ENCODE measurements at regions not wholly inside any gene's neighbourhood (a gene's known extent, or its start where the extent isn't known, plus 50 kb on each side); places are given as distances from the start of the nearest gene placed in this dataset.

DNA sequence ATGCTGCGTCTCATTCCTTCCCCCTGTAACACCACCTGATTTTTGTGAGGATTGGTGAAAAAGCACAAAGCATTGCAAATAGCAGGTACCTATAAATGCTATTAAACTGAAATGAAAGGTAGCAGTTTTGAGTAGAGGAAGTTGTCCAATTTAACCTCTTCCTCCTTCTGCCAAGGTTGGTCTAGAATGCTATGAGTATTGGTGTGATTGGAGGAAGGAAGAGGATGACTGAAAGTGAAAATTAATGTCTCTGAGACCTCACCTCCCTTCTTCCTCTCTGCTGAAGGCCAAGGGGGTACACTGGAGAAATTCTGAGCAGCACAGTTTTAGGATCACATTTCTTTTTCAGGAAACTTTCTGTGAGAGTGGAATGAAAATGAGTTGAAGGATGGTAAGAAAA, 94.4 kb downstream of the DTWD1 start:
- no peaks in the 10 kb centered on the region for H3K4me1 Mint-ChIP-seq (ENCODE audit: low read depth)
- H3K36me3 Mint-ChIP-seq (ENCODE audit: low read depth), result peaks cover 2% of the 10 kb centered on the region
- TF ChIP-seq, protein P1, sequence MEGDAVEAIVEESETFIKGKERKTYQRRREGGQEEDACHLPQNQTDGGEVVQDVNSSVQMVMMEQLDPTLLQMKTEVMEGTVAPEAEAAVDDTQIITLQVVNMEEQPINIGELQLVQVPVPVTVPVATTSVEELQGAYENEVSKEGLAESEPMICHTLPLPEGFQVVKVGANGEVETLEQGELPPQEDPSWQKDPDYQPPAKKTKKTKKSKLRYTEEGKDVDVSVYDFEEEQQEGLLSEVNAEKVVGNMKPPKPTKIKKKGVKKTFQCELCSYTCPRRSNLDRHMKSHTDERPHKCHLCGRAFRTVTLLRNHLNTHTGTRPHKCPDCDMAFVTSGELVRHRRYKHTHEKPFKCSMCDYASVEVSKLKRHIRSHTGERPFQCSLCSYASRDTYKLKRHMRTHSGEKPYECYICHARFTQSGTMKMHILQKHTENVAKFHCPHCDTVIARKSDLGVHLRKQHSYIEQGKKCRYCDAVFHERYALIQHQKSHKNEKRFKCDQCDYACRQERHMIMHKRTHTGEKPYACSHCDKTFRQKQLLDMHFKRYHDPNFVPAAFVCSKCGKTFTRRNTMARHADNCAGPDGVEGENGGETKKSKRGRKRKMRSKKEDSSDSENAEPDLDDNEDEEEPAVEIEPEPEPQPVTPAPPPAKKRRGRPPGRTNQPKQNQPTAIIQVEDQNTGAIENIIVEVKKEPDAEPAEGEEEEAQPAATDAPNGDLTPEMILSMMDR (IDR thresholded peaks at IDR 0.05), result no peak
- no peak overlapping the region for H3K4me3 Mint-ChIP-seq (ENCODE audit: unreplicated experiment)
- no peaks in the 10 kb centered on the region for H3K27me3 Mint-ChIP-seq (ENCODE audit: low read depth)
- no peak overlapping the region for H3K27ac Mint-ChIP-seq (ENCODE audit: unreplicated experiment)
- DNase-seq (ENCODE audit: low spot score), result no peak
- H3K9me3 Mint-ChIP-seq (ENCODE audit: low read depth), result peaks cover 8% of the 10 kb centered on the region

DNA sequence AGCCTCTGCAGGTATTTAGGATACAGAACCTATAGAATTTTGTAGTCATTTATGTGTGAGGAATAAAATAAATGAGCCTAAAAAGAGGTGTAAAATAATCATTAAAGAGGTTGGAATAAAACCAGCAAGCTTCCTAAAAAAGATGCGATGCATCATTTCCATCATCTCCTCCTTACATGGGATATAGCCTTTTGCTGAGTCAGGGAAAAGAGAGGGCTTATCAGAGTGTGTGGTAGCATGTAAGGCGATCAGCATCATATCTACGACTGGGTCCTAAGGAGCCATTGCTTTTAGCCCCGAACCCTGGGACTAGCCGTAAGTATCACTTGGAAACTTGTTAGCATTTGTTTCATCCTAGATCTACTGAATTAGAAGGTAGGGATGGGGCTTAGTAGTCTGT, 94.9 kb downstream of the DTWD1 start:
- no peaks in the 10 kb centered on the region for H3K4me1 Mint-ChIP-seq (ENCODE audit: low read depth)
- DNase-seq (ENCODE audit: low spot score), result no peak
- no peaks in the 10 kb centered on the region for H3K27me3 Mint-ChIP-seq (ENCODE audit: low read depth)
- peaks cover 2% of the 10 kb centered on the region for H3K36me3 Mint-ChIP-seq (ENCODE audit: low read depth)
- TF ChIP-seq, protein P1 (IDR thresholded peaks at IDR 0.05), result no peak
- peaks cover 8% of the 10 kb centered on the region for H3K9me3 Mint-ChIP-seq (ENCODE audit: low read depth)
- H3K4me3 Mint-ChIP-seq (ENCODE audit: unreplicated experiment), result no peak overlapping the region
- no peak overlapping the region for H3K27ac Mint-ChIP-seq (ENCODE audit: unreplicated experiment)

DNA sequence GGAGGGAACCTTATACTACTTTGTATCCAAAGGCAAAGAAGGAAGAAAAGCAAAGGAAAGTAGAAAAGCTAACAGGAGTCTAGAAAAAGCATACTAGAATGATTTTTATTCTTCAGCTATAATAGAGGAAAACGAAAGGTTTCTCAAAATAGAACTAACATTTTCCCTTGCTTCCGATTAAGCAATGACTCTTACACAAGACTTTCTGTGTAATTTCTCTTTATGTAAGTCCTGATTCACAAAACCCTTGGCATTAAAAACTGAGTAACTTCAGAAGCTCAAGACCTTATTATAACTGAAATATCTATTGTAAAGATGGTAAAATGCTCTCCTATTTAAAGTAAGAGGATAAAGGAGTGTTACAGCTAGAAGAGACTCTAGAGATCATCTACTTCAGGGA, 97.4 kb downstream of the DTWD1 start:
- no peaks in the 10 kb centered on the region for H3K36me3 Mint-ChIP-seq (ENCODE audit: low read depth)
- TF ChIP-seq, protein P1 (IDR thresholded peaks at IDR 0.05), result no peak
- no peak for DNase-seq (ENCODE audit: low spot score)
- no peak overlapping the region for H3K27ac Mint-ChIP-seq (ENCODE audit: unreplicated experiment)
- H3K9me3 Mint-ChIP-seq (ENCODE audit: low read depth), result no peaks in the 10 kb centered on the region
- no peaks in the 10 kb centered on the region for H3K27me3 Mint-ChIP-seq (ENCODE audit: low read depth)
- H3K4me3 Mint-ChIP-seq (ENCODE audit: unreplicated experiment), result no peak overlapping the region
- H3K4me1 Mint-ChIP-seq (ENCODE audit: low read depth), result no peaks in the 10 kb centered on the region

DNA sequence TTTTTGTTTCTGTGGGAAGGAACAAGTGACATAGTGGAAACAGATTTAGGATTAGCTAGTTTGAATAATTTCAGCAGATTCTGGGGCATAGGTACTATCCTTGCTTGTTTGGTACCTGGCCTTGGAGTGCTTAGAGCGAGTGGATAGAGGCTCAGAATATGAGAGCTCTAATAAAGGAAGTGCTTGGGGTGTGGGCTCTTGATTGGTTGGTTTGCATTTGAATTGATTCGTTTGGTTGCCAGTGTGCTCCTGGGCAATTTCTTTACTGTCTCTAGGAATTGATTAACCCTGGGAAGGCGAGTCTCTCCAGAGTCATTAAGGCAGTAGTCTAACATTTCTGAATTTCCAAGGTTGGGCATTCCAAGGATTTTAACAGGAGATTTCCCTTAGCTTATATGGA, 98.0 kb downstream of the DTWD1 start:
- no peaks in the 10 kb centered on the region for H3K9me3 Mint-ChIP-seq (ENCODE audit: low read depth)
- H3K27me3 Mint-ChIP-seq (ENCODE audit: low read depth), result no peaks in the 10 kb centered on the region
- no peaks in the 10 kb centered on the region for H3K4me1 Mint-ChIP-seq (ENCODE audit: low read depth)
- H3K36me3 Mint-ChIP-seq (ENCODE audit: low read depth), result no peaks in the 10 kb centered on the region
- no peak overlapping the region for H3K27ac Mint-ChIP-seq (ENCODE audit: unreplicated experiment)
- TF ChIP-seq, protein P1 (IDR thresholded peaks at IDR 0.05), result no peak
- H3K4me3 Mint-ChIP-seq (ENCODE audit: unreplicated experiment), result no peak overlapping the region
- no peak for DNase-seq (ENCODE audit: low spot score)

DNA sequence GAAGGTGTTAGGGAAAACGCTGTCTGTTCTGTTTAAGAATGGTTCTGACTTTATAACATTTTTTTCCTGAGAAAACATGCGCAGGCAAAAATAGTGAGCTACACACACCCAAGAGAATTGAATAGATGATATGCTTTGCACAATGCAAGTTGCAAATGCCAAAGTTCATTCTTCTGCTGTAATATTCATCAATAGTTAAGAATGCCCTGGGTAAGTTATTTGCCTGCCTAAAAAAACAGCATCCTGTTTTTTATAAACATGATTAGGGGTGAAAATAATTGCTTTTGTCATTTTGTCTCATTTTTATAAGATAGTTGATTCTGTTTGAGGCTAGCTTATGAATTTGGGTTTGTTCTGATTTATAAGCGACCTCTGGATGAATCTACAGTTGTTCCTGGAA, 99.4 kb downstream of the DTWD1 start:
- H3K27ac Mint-ChIP-seq (ENCODE audit: unreplicated experiment), result no peak overlapping the region
- no peaks in the 10 kb centered on the region for H3K9me3 Mint-ChIP-seq (ENCODE audit: low read depth)
- no peak overlapping the region for H3K4me3 Mint-ChIP-seq (ENCODE audit: unreplicated experiment)
- DNase-seq (ENCODE audit: low spot score), result no peak
- no peaks in the 10 kb centered on the region for H3K27me3 Mint-ChIP-seq (ENCODE audit: low read depth)
- TF ChIP-seq, protein P1 (IDR thresholded peaks at IDR 0.05), result no peak
- no peaks in the 10 kb centered on the region for H3K4me1 Mint-ChIP-seq (ENCODE audit: low read depth)
- no peaks in the 10 kb centered on the region for H3K36me3 Mint-ChIP-seq (ENCODE audit: low read depth)
